ENCODE measurements at regions not wholly inside any gene's neighbourhood (a gene's known extent, or its start where the extent isn't known, plus 50 kb on each side); places are given as distances from the start of the nearest gene placed in this dataset.

DNA sequence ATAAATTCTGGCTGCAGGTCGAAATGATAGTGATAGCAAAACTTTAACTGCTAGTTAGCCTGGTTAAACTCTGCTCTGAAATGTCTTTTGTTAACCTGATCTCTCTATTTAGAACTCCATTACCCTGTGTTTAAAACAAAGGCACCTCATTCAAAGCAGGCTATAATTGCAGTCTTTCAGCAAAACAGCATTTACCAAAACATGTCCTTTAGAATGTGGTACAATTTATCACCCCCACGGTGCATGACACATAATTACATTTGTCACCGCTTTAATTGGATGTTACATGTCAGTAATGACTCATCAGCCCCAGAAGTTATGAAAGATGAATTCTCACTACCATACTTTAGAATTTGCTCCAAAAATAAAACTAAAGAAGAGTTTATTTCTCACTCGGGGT lies 295.4 kb downstream of the TOX3 start:
- TF ChIP-seq, protein P1, sequence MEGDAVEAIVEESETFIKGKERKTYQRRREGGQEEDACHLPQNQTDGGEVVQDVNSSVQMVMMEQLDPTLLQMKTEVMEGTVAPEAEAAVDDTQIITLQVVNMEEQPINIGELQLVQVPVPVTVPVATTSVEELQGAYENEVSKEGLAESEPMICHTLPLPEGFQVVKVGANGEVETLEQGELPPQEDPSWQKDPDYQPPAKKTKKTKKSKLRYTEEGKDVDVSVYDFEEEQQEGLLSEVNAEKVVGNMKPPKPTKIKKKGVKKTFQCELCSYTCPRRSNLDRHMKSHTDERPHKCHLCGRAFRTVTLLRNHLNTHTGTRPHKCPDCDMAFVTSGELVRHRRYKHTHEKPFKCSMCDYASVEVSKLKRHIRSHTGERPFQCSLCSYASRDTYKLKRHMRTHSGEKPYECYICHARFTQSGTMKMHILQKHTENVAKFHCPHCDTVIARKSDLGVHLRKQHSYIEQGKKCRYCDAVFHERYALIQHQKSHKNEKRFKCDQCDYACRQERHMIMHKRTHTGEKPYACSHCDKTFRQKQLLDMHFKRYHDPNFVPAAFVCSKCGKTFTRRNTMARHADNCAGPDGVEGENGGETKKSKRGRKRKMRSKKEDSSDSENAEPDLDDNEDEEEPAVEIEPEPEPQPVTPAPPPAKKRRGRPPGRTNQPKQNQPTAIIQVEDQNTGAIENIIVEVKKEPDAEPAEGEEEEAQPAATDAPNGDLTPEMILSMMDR (IDR thresholded peaks at IDR 0.05; ENCODE audit: partially characterized antibody, unreplicated experiment) = no peak
- H3K27me3 Mint-ChIP-seq (ENCODE audit: unreplicated experiment) = no peaks in the 10 kb centered on the region
- H3K9me3 Mint-ChIP-seq (ENCODE audit: unreplicated experiment) = peaks cover 1% of the 10 kb centered on the region
- no peak for DNase-seq
- H3K27ac Mint-ChIP-seq (ENCODE audit: unreplicated experiment) = no peak overlapping the region
- no peaks in the 10 kb centered on the region for H3K4me1 Mint-ChIP-seq (ENCODE audit: low read depth, unreplicated experiment)
- H3K4me3 Mint-ChIP-seq (ENCODE audit: unreplicated experiment) = no peak overlapping the region
- H3K36me3 Mint-ChIP-seq (ENCODE audit: unreplicated experiment) = peaks cover 12% of the 10 kb centered on the region

DNA sequence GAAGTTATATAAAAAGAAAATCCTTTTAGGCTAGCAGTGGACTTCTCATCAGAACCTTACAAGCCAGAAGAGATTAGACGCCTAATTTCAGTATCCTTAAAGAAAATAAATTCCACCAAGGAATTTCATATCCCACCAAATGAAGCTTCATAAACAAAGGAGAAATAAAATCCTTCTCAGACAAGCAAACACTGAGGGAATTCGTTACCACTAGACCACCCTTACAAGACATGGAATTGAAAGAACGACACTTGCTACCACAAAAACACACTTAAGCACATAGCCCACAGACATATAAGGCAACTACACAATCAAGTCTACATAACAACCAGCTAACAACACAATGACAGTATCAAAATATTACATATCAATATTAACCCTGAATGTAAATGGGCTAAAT lies 299.2 kb downstream of the TOX3 start:
- H3K9me3 Mint-ChIP-seq (ENCODE audit: unreplicated experiment) = peaks cover 1% of the 10 kb centered on the region
- H3K27me3 Mint-ChIP-seq (ENCODE audit: unreplicated experiment) = no peaks in the 10 kb centered on the region
- H3K4me1 Mint-ChIP-seq (ENCODE audit: low read depth, unreplicated experiment) = no peaks in the 10 kb centered on the region
- DNase-seq = no peak
- H3K4me3 Mint-ChIP-seq (ENCODE audit: unreplicated experiment) = no peak overlapping the region
- TF ChIP-seq, protein P1 (IDR thresholded peaks at IDR 0.05; ENCODE audit: partially characterized antibody, unreplicated experiment) = no peak
- peaks cover 12% of the 10 kb centered on the region for H3K36me3 Mint-ChIP-seq (ENCODE audit: unreplicated experiment)
- no peak overlapping the region for H3K27ac Mint-ChIP-seq (ENCODE audit: unreplicated experiment)

DNA sequence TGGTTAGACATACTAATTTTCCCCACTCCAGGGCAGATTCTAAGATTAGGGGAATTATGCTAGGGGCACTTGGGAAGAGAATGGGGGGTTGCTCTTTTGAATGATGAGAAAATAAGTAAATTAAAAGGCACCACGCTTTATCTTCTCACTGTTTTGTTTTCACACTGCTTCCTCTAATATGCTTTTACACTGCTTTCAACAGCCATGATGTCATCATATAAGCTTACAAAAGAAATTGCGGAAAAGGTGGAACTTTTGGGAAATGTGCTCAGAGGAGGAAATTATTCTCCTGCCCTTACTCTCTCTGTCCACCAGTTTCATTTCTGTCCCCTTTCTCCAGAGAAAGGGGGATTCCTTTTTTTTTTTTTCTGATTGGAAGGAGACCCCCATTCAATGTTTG lies 308.2 kb downstream of the TOX3 start:
- no peaks in the 10 kb centered on the region for H3K9me3 Mint-ChIP-seq (ENCODE audit: unreplicated experiment)
- H3K36me3 Mint-ChIP-seq (ENCODE audit: unreplicated experiment) = no peaks in the 10 kb centered on the region
- no peaks in the 10 kb centered on the region for H3K27me3 Mint-ChIP-seq (ENCODE audit: unreplicated experiment)
- TF ChIP-seq, protein P1 (IDR thresholded peaks at IDR 0.05; ENCODE audit: partially characterized antibody, unreplicated experiment) = no peak
- no peak overlapping the region for H3K4me3 Mint-ChIP-seq (ENCODE audit: unreplicated experiment)
- no peaks in the 10 kb centered on the region for H3K4me1 Mint-ChIP-seq (ENCODE audit: low read depth, unreplicated experiment)
- no peak overlapping the region for H3K27ac Mint-ChIP-seq (ENCODE audit: unreplicated experiment)
- DNase-seq = no peak

DNA sequence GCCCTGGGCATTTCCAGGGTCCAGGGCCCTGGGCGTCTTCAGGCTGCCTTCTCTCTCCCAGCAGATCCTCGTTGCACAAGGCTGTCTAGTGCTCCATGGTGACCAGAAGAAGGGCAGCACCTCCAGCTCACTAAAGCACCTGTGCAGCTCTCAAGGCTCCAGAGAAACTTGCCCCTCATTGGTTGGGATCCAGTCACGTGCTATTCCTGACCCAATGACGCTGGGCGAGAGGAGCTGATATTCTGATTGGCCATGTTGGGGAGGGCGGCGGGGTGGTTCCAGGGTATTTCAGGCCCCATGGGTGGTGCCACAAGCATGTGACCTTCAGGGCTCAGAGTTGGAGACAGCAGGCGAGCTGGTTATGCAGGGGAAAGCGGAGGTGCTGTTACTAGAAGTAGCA lies 309.1 kb downstream of the TOX3 start:
- no peak for DNase-seq
- Mint-ChIP-seq H3K4me1 (ENCODE audit: low read depth, unreplicated experiment) (no peaks in the 10 kb centered on the region), H3K4me3 (ENCODE audit: unreplicated experiment) (no peak overlapping the region), H3K27me3 (ENCODE audit: unreplicated experiment) (no peaks in the 10 kb centered on the region), H3K36me3 (ENCODE audit: unreplicated experiment) (no peaks in the 10 kb centered on the region), H3K27ac (ENCODE audit: unreplicated experiment) (no peak overlapping the region), H3K9me3 (ENCODE audit: unreplicated experiment) (no peaks in the 10 kb centered on the region)
- TF ChIP-seq, protein P1 (IDR thresholded peaks at IDR 0.05; ENCODE audit: partially characterized antibody, unreplicated experiment) = no peak

DNA sequence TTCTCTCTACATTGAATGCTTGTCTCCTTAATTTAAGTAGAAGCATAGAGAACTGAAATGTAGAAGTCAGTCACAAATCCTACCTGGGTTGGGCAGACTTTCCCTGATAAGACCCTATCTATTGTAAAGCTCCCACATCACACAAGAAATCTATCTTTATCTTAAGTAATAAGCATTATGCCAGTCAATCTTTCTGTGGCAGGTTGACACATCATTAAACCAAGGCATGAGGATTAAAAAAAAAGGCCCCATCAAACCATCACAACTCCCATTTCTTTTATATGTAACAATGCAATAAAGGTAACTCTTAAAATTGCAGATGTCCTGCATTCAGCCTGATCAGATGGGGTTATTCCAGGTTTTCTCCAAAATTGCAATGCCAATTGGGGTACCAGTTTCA lies 311.8 kb downstream of the TOX3 start:
- DNase-seq = no peak
- H3K36me3 Mint-ChIP-seq (ENCODE audit: unreplicated experiment) = no peaks in the 10 kb centered on the region
- no peaks in the 10 kb centered on the region for H3K4me1 Mint-ChIP-seq (ENCODE audit: low read depth, unreplicated experiment)
- no peak overlapping the region for H3K4me3 Mint-ChIP-seq (ENCODE audit: unreplicated experiment)
- H3K27me3 Mint-ChIP-seq (ENCODE audit: unreplicated experiment) = no peaks in the 10 kb centered on the region
- TF ChIP-seq, protein P1 (IDR thresholded peaks at IDR 0.05; ENCODE audit: partially characterized antibody, unreplicated experiment) = no peak
- H3K9me3 Mint-ChIP-seq (ENCODE audit: unreplicated experiment) = no peaks in the 10 kb centered on the region
- H3K27ac Mint-ChIP-seq (ENCODE audit: unreplicated experiment) = no peak overlapping the region

All from glutamatergic neuron (in vitro differentiated cells).